ENCODE measurements at regions not wholly inside any gene's neighbourhood (a gene's known extent, or its start where the extent isn't known, plus 50 kb on each side); places are given as distances from the start of the nearest gene placed in this dataset.

DNA sequence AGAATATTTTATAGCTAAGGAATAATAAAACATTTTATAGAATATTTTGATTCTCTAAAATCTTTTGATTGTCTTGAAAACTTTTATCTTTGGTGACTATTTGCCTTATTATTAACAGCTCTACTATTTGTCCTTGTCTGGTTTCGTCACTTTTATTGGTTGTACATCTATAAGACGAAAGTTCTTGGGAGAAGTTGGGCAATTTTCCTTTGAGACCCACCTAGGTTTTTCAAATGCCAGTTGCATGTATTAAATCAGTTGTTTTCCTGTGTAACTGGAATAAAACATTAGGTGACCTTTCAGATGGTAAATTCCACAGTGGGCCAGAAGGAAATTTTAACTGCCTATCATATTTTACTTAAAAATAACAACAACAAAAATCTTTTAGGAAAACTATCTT lies 1245.7 kb downstream of the SI start:
- no CpG with 5 or more reads among the region's 2 CpGs for WGBS (ENCODE audit: extremely low coverage, insufficient read length, low lambda C conversion rate)
- no peaks in the 10 kb centered on the region for H3K27me3 ChIP-seq (ENCODE audit: insufficient read depth, low read length)

More for the DNA sequence above, 1245.7 kb downstream of the SI start:
- Histone ChIP-seq H2AK5ac (ENCODE audit: insufficient read length, low read length) (no peak overlapping the region), H4K8ac (replicated peaks; ENCODE audit: insufficient read length, low read depth, low read length) (no peak overlapping the region), H2BK12ac (ENCODE audit: insufficient read length, low read depth, low read length) (no peak overlapping the region), H3K23ac (ENCODE audit: insufficient read length, low read depth, low read length) (no peak overlapping the region), H3K9ac (ENCODE audit: extremely low read depth, insufficient read length, low read length) (no peak overlapping the region), H3K4me2 (ENCODE audit: insufficient read depth, insufficient read length, low read length) (no peak overlapping the region), H4K20me1 (ENCODE audit: control insufficient read depth, insufficient read depth, insufficient read length) (no peaks in the 10 kb centered on the region), H3K9me3 (ENCODE audit: control insufficient read depth, low read depth, low read length) (no peaks in the 10 kb centered on the region), H2AFZ (ENCODE audit: low read length) (no peak overlapping the region), H2BK5ac (ENCODE audit: insufficient read length, low read length) (no peak overlapping the region), H3K14ac (ENCODE audit: insufficient read depth, low read length) (no peak overlapping the region), H2BK20ac (ENCODE audit: low read depth, low read length, poor library complexity, severe bottlenecking) (no peak overlapping the region), H3K23me2 (ENCODE audit: insufficient read length, low read depth, low read length, poor library complexity, severe bottlenecking) (no peaks in the 10 kb centered on the region), H3T11ph (ENCODE audit: low read length) (no peak overlapping the region), H3K79me1 (ENCODE audit: insufficient read depth, low read depth, low read length, poor library complexity, severe bottlenecking) (no peaks in the 10 kb centered on the region), H3K56ac (ENCODE audit: insufficient read length, low read depth, low read length) (no peak overlapping the region), H2BK15ac (ENCODE audit: low read depth, low read length) (no peak overlapping the region), H3K79me2 (ENCODE audit: insufficient read depth, low read length) (no peaks in the 10 kb centered on the region), H4K5ac (ENCODE audit: insufficient read length, low read depth, low read length) (no peak overlapping the region), H3K4ac (ENCODE audit: low read depth, low read length) (no peak overlapping the region), H3K18ac (ENCODE audit: insufficient read length, low read depth, low read length) (no peak overlapping the region), H3K27ac (ENCODE audit: insufficient read length, low read depth, low read length) (no peak overlapping the region), H3K4me1 (ENCODE audit: insufficient read depth, low read length) (no peaks in the 10 kb centered on the region; the same call in 1 of the 2 replicates), H2BK120ac (ENCODE audit: low read depth, low read length, poor library complexity, severe bottlenecking) (no peak overlapping the region), H4K91ac (ENCODE audit: insufficient read length, low read depth, low read length) (no peak overlapping the region)
- Mint-ChIP-seq H3K4me1 (peaks cover 2 to 4% of the 10 kb centered on the region in 2 experiments; a peak in 1 of 4 replicates), H3K27ac (no peak overlapping the region), H3K36me3 (ENCODE audit: insufficient read depth in 1 of 3, low read depth in 3 of 3) (no peaks in the 10 kb centered on the region), H3K4me3 (no peak overlapping the region), H3K27me3 (ENCODE audit: low read depth) (no peaks in the 10 kb centered on the region), H3K9me3 (no peaks in the 10 kb centered on the region)
- TF ChIP-seq, protein P1, sequence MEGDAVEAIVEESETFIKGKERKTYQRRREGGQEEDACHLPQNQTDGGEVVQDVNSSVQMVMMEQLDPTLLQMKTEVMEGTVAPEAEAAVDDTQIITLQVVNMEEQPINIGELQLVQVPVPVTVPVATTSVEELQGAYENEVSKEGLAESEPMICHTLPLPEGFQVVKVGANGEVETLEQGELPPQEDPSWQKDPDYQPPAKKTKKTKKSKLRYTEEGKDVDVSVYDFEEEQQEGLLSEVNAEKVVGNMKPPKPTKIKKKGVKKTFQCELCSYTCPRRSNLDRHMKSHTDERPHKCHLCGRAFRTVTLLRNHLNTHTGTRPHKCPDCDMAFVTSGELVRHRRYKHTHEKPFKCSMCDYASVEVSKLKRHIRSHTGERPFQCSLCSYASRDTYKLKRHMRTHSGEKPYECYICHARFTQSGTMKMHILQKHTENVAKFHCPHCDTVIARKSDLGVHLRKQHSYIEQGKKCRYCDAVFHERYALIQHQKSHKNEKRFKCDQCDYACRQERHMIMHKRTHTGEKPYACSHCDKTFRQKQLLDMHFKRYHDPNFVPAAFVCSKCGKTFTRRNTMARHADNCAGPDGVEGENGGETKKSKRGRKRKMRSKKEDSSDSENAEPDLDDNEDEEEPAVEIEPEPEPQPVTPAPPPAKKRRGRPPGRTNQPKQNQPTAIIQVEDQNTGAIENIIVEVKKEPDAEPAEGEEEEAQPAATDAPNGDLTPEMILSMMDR (conservative IDR thresholded peaks at IDR 0.05) = no peak
- DNase-seq = no peak
